ENCODE measurements at regions not wholly inside any gene's neighbourhood (a gene's known extent, or its start where the extent isn't known, plus 50 kb on each side); places are given as distances from the start of the nearest gene placed in this dataset.
"Not testable (repeated sequence)": the region's sequence is repeated elsewhere in the genome, so short reads cannot be mapped to it uniquely, and the experiment has no call there.

DNA sequence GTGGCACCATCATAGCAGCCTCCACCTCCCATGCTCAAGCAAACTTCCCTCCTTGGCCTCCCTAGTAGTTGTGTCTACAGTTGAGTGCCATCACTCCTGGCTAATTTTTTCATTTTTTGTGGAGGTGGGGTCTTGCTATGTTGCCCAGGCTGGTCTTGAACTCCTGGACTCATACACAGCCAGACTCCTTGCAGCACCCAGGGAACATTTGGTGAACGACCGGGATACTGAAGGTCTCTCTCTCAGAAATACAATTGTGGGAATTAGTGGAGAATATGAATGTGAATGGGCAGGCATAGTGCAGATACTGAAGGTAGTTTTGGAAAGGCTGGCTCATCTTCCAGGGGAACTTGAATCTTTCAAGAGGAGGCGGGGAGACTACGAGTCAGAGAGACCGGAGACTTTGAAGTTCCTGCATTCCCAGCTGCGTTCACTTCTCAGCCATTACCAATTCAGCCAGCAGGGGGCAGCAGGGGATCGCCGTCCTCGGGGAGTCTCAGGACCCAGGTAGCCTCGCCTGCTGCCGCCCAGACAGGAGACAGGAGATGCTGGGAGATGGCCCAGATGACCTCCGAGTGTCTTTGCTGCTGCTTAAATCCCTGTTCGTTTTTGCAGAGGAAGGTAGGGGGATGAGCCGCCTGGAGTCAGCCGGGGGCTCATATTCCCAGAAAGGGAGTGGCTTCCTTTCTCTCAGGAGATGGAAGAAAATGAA is 68.6 kb downstream of the HAPSTR1 start:
- no peak for TF ChIP-seq POLR2A (IDR thresholded peaks at IDR 0.05)
- peak in 3 of 4 experiments; percentile 22 to 38 (median 29) for TF ChIP-seq CTCF (IDR thresholded peaks at IDR 0.05)
- DNase-seq = peak in 1 of 2 donors; percentile 16
- intact Hi-C loops (cut with DNase I; ENCODE audit: low total_unique reads) = no loop called here
- H3K27me3 ChIP-seq = no peaks in the 10 kb centered on the region
- no peaks in the 10 kb centered on the region for H3K9me3 ChIP-seq
- H3K27ac ChIP-seq = no peak overlapping the region
- H3K36me3 ChIP-seq = no peaks in the 10 kb centered on the region
- H3K4me1 ChIP-seq = no peaks in the 10 kb centered on the region
- no peak overlapping the region for H3K4me3 ChIP-seq

DNA sequence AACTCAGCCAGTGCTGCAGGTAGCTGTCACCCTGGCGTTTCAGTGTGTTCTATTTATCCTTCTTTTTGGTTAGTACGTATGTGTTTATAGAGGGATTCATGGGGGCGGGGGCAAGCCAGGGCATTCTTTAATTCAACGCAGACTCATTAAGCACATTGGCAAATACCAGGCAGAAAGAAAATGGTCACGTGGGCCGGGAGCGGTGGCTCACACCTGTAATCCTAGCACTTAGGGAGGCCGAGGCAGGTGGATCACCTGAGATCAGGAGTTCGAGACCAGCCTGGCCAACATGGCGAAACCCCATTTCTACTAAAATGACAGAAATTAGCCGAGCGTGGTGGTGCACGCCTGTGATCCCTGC is 69.1 kb downstream of the HAPSTR1 start:
- no peak for DNase-seq
- Histone ChIP-seq H3K36me3 (no peaks in the 10 kb centered on the region), H3K4me1 (no peaks in the 10 kb centered on the region), H3K27ac (no peak overlapping the region), H3K9me3 (no peaks in the 10 kb centered on the region), H3K27me3 (no peaks in the 10 kb centered on the region), H3K4me3 (no peak overlapping the region)
- intact Hi-C loops (cut with DNase I; ENCODE audit: low total_unique reads) = no loop called here
- TF ChIP-seq POLR2A (IDR thresholded peaks at IDR 0.05) (no peak), CTCF (IDR thresholded peaks at IDR 0.05) (no peak)

- no peak overlapping the region for H3K27ac ChIP-seq
- H3K9me3 ChIP-seq = no peaks in the 10 kb centered on the region
- no peak overlapping the region for H3K4me3 ChIP-seq
- DNase-seq = no peak
- H3K36me3 ChIP-seq = no peaks in the 10 kb centered on the region
- no peaks in the 10 kb centered on the region for H3K27me3 ChIP-seq
- intact Hi-C loops (cut with DNase I; ENCODE audit: low total_unique reads) = no loop called here
- TF ChIP-seq CTCF (IDR thresholded peaks at IDR 0.05) = no peak
- TF ChIP-seq POLR2A (IDR thresholded peaks at IDR 0.05) = no peak
- H3K4me1 ChIP-seq = no peaks in the 10 kb centered on the region
Observed at GRCh38 chr16:9165681-9166080, 74.2 kb downstream of the HAPSTR1 start.

DNA sequence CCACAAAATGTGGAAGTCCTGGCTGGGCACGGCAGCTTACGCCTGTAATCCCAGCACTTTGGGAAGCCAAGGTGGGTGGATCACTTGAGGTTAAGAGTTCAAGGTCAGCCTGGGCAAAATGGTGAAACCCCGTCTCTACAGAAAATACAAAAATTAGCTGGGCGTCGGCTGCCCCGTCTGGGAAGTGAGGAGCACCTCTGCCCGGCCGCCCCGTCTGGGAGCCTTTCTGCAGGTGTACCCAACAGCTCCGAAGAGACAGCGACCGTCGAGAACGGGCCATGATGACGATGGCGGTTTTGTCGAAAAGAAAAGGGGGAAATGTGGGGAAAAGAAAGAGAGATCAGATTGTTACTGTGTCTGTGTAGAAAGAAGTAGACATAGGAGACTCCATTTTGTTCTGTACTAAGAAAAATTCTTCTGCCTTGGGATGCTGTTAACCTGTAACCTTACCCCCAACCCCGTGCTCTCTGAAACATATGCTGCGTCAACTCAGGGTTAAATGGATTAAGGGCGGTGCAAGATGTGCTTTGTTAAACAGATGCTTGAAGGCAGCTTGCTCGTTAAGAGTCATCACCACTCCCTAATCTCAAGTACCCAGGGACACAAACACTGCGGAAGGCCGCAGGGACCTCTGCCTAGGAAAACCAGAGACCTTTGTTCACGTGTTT is 75.0 kb downstream of the HAPSTR1 start:
- H3K27me3 ChIP-seq; H3K36me3 ChIP-seq; H3K4me3 ChIP-seq; H3K9me3 ChIP-seq; DNase-seq; H3K27ac ChIP-seq; intact Hi-C loops (cut with DNase I; ENCODE audit: low total_unique reads); H3K4me1 ChIP-seq: not testable (repeated sequence)

GRCh38 chr16:9169094-9169493 is 77.7 kb downstream of the HAPSTR1 start:
- TF ChIP-seq POLR2A (IDR thresholded peaks at IDR 0.05) = no peak
- no peak for TF ChIP-seq CTCF (IDR thresholded peaks at IDR 0.05)
- Histone ChIP-seq H3K36me3 (no peaks in the 10 kb centered on the region), H3K4me3 (no peak overlapping the region), H3K27ac (no peak overlapping the region), H3K9me3 (no peaks in the 10 kb centered on the region), H3K27me3 (no peaks in the 10 kb centered on the region), H3K4me1 (no peaks in the 10 kb centered on the region)
- intact Hi-C loops (cut with DNase I; ENCODE audit: low total_unique reads) = no loop called here
- no peak for DNase-seq

Measured in uterus (tissue), 3 donors.